AG09319 (cell line): ENCODE measurements at regions not wholly inside any gene's neighbourhood (a gene's known extent, or its start where the extent isn't known, plus 50 kb on each side); places are given as distances from the start of the nearest gene placed in this dataset.

Experiments used
- DNase-seq: peaks from one replicate; pipeline ENCODE4 v3.0.0-alpha.2; 2010; ENCODE audit warnings: low read depth; ENCODE audit errors: extremely low read depth
- TF ChIP-seq, protein P1 (sequence below): IDR thresholded peaks from 2 replicates; pipeline ENCODE4 v1.5.1; 2011; ENCODE audit warnings: low read depth, mild to moderate bottlenecking, inconsistent platforms, low read length, moderate library complexity

DNA sequence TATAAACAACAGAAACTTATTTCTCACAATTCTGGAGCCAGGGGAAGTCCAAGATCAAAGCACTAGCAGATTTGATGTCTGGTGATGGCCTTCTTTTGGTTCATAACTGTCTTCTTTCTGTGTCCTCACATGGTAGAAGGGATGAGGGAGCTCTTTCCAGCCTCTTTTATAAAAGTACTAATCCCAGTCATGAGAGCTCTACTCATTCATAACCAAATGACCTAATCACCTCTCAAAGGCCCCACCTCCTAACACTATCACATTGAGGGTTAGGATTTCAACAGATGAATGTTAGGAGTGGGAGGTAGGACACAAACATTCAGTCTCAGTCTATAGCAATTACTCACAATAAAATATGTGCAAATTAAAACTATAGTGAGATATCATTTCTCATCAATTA lies 50.1 kb upstream of the UBE2E2 start:
- TF ChIP-seq, protein P1, sequence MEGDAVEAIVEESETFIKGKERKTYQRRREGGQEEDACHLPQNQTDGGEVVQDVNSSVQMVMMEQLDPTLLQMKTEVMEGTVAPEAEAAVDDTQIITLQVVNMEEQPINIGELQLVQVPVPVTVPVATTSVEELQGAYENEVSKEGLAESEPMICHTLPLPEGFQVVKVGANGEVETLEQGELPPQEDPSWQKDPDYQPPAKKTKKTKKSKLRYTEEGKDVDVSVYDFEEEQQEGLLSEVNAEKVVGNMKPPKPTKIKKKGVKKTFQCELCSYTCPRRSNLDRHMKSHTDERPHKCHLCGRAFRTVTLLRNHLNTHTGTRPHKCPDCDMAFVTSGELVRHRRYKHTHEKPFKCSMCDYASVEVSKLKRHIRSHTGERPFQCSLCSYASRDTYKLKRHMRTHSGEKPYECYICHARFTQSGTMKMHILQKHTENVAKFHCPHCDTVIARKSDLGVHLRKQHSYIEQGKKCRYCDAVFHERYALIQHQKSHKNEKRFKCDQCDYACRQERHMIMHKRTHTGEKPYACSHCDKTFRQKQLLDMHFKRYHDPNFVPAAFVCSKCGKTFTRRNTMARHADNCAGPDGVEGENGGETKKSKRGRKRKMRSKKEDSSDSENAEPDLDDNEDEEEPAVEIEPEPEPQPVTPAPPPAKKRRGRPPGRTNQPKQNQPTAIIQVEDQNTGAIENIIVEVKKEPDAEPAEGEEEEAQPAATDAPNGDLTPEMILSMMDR = no peak
- DNase-seq = no peak
